Progenitor cell of endocrine pancreas (in vitro differentiated cells): ENCODE measurements at regions not wholly inside any gene's neighbourhood (a gene's known extent, or its start where the extent isn't known, plus 50 kb on each side); places are given as distances from the start of the nearest gene placed in this dataset.
"Not testable (repeated sequence)": the region's sequence is repeated elsewhere in the genome, so short reads cannot be mapped to it uniquely, and the experiment has no call there.

Experiments
- DNase-seq: peaks from one replicate; pipeline ENCODE4 v3.0.0; 2021; ENCODE audit warnings: low spot score; ENCODE audit not compliant: unreplicated experiment
- H3K27ac Mint-ChIP-seq: 2 replicates; pipeline ENCODE4 v1.8.0; 2021; ENCODE audit warnings: mild to moderate bottlenecking, moderate library complexity, mixed read lengths
- H3K27me3 Mint-ChIP-seq: 2 replicates; pipeline ENCODE4 v1.8.0; 2021; ENCODE audit warnings: mixed read lengths
- H3K36me3 Mint-ChIP-seq: 2 replicates; pipeline ENCODE4 v1.8.0; 2022; ENCODE audit warnings: mixed read lengths; ENCODE audit not compliant: insufficient read depth
- H3K4me1 Mint-ChIP-seq: 2 replicates; pipeline ENCODE4 v1.8.0; 2021; ENCODE audit warnings: low read depth, mixed read lengths
- H3K4me3 Mint-ChIP-seq: 2 replicates; pipeline ENCODE4 v1.8.0; 2021; ENCODE audit warnings: low read depth, mild to moderate bottlenecking, moderate library complexity, mixed read lengths
- H3K9me3 Mint-ChIP-seq: 2 replicates; pipeline ENCODE4 v1.8.0; 2021; ENCODE audit warnings: low read depth, mixed read lengths
- TF ChIP-seq, protein P1 (sequence below): fragments of 200-600 bp; sonication (generic); IDR thresholded peaks from one replicate; pipeline ENCODE4 v1.5.0; 2021; ENCODE audit warnings: antibody characterized with exemption, mild to moderate bottlenecking; ENCODE audit not compliant: unreplicated experiment

DNA sequence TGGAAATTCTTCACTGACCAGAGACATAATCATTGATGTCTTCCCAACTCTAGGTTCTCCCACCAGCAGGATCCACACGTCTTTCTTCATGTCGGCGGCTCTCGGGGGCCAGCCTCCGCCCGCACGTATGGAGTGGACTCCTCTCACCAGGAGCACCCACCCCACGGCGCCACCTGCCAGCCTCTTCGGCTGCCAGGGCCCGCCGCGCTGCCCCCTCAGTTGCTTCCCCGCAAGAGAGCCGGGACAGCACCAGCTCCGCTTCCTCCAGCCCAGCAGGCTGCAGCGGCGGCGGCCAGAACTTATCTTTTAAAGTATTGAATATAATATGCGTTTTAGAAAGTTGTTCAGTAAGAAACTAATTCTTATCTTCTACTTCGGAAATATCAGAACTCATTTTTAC lies 273.5 kb downstream of the LIPI start:
- H3K27ac Mint-ChIP-seq = no peak overlapping the region
- H3K36me3 Mint-ChIP-seq = no peaks in the 10 kb centered on the region
- TF ChIP-seq, protein P1, sequence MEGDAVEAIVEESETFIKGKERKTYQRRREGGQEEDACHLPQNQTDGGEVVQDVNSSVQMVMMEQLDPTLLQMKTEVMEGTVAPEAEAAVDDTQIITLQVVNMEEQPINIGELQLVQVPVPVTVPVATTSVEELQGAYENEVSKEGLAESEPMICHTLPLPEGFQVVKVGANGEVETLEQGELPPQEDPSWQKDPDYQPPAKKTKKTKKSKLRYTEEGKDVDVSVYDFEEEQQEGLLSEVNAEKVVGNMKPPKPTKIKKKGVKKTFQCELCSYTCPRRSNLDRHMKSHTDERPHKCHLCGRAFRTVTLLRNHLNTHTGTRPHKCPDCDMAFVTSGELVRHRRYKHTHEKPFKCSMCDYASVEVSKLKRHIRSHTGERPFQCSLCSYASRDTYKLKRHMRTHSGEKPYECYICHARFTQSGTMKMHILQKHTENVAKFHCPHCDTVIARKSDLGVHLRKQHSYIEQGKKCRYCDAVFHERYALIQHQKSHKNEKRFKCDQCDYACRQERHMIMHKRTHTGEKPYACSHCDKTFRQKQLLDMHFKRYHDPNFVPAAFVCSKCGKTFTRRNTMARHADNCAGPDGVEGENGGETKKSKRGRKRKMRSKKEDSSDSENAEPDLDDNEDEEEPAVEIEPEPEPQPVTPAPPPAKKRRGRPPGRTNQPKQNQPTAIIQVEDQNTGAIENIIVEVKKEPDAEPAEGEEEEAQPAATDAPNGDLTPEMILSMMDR = no peak
- DNase-seq = no peak
- H3K9me3 Mint-ChIP-seq = peaks cover 19% of the 10 kb centered on the region
- H3K4me1 Mint-ChIP-seq = no peaks in the 10 kb centered on the region
- H3K4me3 Mint-ChIP-seq = no peak overlapping the region
- no peaks in the 10 kb centered on the region for H3K27me3 Mint-ChIP-seq

- H3K4me3 Mint-ChIP-seq, DNase-seq, H3K27me3 Mint-ChIP-seq, H3K36me3 Mint-ChIP-seq, H3K27ac Mint-ChIP-seq, H3K4me1 Mint-ChIP-seq: not testable (repeated sequence)
- H3K9me3 Mint-ChIP-seq = peaks cover 20% of the 10 kb centered on the region
Measured at GRCh38 chr21:13936033-13936937, 274.5 kb downstream of the LIPI start.

DNA sequence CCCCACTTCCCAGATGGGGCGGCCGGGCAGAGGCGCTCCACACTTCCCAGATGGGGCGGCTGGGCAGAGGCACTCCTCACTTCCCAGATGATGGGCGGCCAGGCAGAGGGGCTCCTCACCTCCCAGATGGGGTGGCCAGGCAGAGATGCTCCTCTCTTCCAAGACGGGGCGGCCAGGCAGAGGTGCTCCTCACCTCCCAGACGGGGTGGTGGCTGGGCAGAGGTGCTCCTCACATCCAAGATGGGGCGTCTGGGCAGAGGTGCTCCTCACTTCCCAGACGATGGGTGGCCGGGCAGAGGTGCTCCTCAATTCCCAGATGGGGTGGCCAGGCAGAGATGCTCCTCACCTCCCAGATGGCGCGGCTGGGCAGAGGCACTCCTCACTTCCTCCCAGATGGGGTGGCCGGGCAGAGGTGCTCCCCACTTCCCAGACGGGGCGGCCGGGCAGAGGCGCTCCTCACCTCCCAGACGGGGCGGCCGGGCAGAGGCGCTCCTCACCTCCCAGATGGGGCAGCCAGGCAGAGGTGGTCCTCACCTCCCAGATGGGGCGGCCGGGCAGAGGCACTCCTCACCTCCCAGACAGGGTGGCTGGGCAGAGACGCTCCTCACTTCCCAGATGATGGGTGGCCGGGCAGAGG lies 275.2 kb downstream of the LIPI start:
- H3K4me3 Mint-ChIP-seq, H3K27me3 Mint-ChIP-seq, H3K36me3 Mint-ChIP-seq, DNase-seq, H3K4me1 Mint-ChIP-seq, H3K27ac Mint-ChIP-seq: not testable (repeated sequence)
- peaks cover 23% of the 10 kb centered on the region for H3K9me3 Mint-ChIP-seq

DNA sequence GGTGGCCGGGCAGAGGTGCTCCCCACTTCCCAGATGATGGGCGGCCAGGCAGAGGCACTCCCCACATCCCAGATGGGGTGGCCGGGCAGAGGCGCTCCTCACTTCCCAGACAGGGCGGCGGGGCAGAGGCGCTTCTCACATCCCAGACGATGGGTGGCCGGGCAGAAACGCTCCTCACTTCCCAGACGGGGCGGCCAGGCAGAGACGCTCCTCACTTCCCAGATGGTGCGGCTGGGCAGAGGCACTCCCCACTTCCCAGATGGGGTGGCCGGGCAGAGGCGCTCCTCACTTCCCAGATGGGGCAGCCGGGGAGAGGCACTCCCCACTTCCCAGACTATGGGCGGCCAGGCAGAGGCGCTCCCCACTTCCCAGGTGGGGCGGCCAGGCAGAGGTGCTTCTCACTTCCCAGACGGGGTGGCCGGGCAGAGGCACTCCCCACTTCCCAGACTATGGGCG lies 275.8 kb downstream of the LIPI start:
- not testable (repeated sequence) for H3K36me3 Mint-ChIP-seq, H3K27ac Mint-ChIP-seq

DNA sequence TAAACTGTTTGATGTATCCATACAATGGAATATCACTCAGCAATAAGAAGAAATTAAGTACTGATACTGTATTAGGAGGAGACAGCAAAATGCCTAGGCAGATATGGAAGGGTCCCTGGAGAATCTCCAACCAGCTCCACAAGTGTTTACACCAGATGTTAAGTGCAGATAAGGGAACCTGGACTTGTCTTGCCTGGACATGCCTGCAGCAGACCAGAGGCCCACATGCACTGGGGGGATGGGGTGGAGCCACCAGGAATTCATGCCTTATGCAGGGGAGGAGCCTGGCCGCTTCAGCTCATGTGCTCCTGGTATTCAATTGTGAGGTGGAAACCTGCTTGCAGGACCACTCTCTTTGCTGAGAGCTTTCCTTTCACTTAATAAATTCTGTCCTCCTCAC lies 287.6 kb downstream of the LIPI start:
- H3K36me3 Mint-ChIP-seq, H3K27me3 Mint-ChIP-seq, H3K4me1 Mint-ChIP-seq, DNase-seq, H3K27ac Mint-ChIP-seq, H3K4me3 Mint-ChIP-seq: not testable (repeated sequence)
- H3K9me3 Mint-ChIP-seq = peaks cover 13% of the 10 kb centered on the region

More for the DNA sequence above, 275.8 kb downstream of the LIPI start:
- H3K4me1 Mint-ChIP-seq, H3K4me3 Mint-ChIP-seq, H3K27me3 Mint-ChIP-seq, DNase-seq: not testable (repeated sequence)
- H3K9me3 Mint-ChIP-seq = peaks cover 23% of the 10 kb centered on the region

DNA sequence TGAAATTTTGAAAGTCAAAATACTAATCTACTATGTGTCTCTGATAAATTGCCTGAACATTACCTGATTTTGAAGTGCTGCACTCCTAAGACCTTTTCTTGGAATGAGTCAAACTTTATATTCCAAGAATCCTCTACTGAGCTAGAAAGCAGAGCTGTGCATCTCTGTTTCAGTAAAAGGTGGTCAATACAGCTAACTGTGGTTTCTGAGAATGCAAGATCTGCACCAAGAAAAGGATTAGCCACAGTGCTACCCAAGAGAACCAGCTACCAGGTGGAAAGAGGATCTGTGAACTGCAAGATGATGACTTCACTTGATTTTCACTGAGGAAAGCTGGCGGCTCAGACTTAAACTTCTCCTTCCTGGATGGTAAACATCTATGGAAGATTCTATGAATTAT lies 289.3 kb downstream of the LIPI start:
- not testable (repeated sequence) for H3K36me3 Mint-ChIP-seq, H3K4me3 Mint-ChIP-seq, H3K27ac Mint-ChIP-seq, DNase-seq, H3K4me1 Mint-ChIP-seq, H3K27me3 Mint-ChIP-seq
- peaks cover 14% of the 10 kb centered on the region for H3K9me3 Mint-ChIP-seq

DNA sequence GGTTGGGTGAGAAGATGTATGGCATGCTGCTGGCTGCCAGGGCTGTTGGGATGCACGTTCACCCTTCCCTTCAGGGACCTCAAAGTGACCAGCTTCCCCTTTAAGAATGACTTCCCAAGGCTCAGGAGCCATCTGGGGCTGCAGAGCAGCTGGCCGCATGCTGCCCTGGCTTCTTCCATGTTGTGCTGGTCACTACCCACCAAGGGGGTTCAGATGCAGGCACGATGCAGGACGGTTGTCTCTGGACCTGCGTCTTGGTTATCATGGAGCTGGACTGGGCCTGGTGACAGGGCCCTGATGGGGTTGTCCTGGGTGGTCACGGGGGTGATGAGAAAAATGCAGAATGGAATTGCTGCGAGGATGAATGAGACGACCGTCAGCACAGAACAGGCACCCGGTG lies 297.8 kb downstream of the POTED start:
- not testable (repeated sequence) for H3K27ac Mint-ChIP-seq, H3K36me3 Mint-ChIP-seq, H3K4me3 Mint-ChIP-seq, H3K4me1 Mint-ChIP-seq, H3K27me3 Mint-ChIP-seq, DNase-seq
- peaks cover 21% of the 10 kb centered on the region for H3K9me3 Mint-ChIP-seq

GRCh38 chr21:13896596-13897247 lies 287.1 kb downstream of the POTED start:
- H3K9me3 Mint-ChIP-seq = peaks cover 48% of the 10 kb centered on the region

DNA sequence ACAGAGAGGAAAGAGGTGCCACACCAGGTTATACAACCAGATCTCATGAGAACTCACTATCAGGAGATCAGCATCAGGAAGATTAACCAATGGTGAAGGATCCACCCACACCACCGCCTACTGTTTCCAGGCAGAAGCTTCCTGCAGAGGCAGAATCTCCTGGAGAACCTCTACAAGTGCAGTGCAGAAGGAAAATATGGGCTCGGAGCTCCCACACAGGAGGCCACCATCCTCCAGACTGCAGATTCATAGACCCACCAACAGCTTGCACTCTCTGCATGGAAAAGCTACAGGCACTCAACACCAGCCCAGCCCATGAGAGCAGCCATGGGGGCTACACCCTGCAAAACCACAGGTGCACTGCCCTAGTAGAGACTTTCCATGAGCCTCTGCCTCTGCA lies 284.0 kb downstream of the POTED start:
- not testable (repeated sequence) for DNase-seq, H3K27me3 Mint-ChIP-seq, H3K27ac Mint-ChIP-seq, H3K4me1 Mint-ChIP-seq, H3K4me3 Mint-ChIP-seq
- H3K9me3 Mint-ChIP-seq = peaks cover 55% of the 10 kb centered on the region
- H3K36me3 Mint-ChIP-seq = peaks cover 11% of the 10 kb centered on the region

More at GRCh38 chr21:13896596-13897247, 287.1 kb downstream of the POTED start:
- H3K4me1 Mint-ChIP-seq, H3K27ac Mint-ChIP-seq, H3K27me3 Mint-ChIP-seq, H3K4me3 Mint-ChIP-seq, DNase-seq: not testable (repeated sequence)
- H3K36me3 Mint-ChIP-seq = peaks cover 12% of the 10 kb centered on the region

DNA sequence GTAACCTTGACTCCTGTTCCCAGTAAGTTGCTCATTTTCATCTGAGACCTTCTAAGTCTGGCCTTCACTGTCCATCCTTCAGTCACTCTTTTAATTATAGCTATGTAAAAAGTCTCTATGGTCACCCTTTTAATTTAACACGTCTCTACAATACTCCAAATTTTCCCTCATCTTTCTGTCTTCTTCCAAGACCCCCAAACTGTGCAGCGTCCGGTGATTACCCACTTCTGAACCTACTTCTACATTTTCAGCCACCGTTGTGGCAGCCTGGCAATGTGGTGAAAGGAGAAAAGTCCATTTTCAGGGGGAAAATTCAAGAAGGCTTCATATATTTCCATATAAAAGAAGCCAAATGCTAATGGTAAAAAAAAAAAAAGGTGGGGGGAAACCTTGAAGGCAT lies 283.4 kb downstream of the POTED start:
- H3K27ac Mint-ChIP-seq, H3K27me3 Mint-ChIP-seq, H3K4me3 Mint-ChIP-seq, DNase-seq, H3K4me1 Mint-ChIP-seq: not testable (repeated sequence)
- H3K36me3 Mint-ChIP-seq = peaks cover 11% of the 10 kb centered on the region
- peaks cover 57% of the 10 kb centered on the region for H3K9me3 Mint-ChIP-seq

DNA sequence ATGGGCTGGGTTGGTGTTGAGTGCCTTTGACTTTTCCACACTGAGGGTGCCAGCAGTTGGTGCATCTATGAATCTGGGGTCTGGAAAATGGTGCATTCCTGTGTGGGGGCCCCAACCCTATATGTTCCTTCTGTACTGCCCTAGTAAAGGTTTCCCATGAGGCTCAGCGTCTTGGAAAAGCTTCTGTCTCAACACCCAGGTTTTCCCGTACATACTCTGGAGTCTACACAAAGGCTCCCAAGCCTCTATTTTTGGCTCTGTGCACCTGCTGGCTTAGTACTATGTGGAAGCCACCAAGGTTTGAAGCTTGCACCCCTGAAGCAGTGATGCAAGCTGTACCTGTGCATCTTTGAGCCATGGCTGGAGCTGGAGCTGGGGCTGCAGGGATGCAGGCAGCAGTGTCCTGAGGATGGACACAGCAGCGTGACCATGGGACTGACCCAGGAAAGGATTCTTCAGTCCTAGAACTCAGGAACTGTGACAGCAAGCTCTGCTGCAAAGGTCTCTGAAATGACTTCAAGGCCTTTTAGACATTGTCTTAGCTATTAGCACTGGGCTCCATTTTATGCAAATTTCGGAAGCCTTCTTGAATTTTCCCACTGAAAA lies 282.7 kb downstream of the POTED start:
- peaks cover 14% of the 10 kb centered on the region for H3K36me3 Mint-ChIP-seq
- H3K9me3 Mint-ChIP-seq = peaks cover 58% of the 10 kb centered on the region
- not testable (repeated sequence) for DNase-seq, H3K27me3 Mint-ChIP-seq, H3K4me3 Mint-ChIP-seq, H3K27ac Mint-ChIP-seq, H3K4me1 Mint-ChIP-seq
